Esophagus muscularis mucosa (tissue), 4 donors: ENCODE measurements at regions not wholly inside any gene's neighbourhood (a gene's known extent, or its start where the extent isn't known, plus 50 kb on each side); places are given as distances from the start of the nearest gene placed in this dataset.

Experiments
- DNase-seq: peaks from one replicate; pipeline ENCODE4 v3.0.0-alpha.2; 2017; ENCODE audit errors: extremely low spot score
- H3K27ac ChIP-seq, 4 donors: fragments of 200-600 bp; sonication (generic); replicated peaks in 1 of 4; 1 replicate in 3 of 4; 2 replicates in 1 of 4; pipeline ENCODE4 v1.5.1; 2016 to 2019; ENCODE audit warnings: mild to moderate bottlenecking in 1 of 4
- H3K27me3 ChIP-seq, 4 donors: fragments of 200-600 bp; sonication (generic); one replicate each; pipeline versions ENCODE4 v1.5.1 to v1.6.0; 2016 to 2019
- H3K36me3 ChIP-seq, 4 donors: fragments of 200-600 bp; sonication (generic); one replicate each; pipeline ENCODE4 v1.5.1; 2016 to 2019
- H3K4me1 ChIP-seq, 4 donors: fragments of 200-600 bp; sonication (generic); one replicate each; pipeline ENCODE4 v1.5.1; 2016 to 2019
- H3K4me3 ChIP-seq, 4 donors: fragments of 200-600 bp; sonication (generic); 1 replicate in 2 of 4; 2 replicates in 2 of 4; pipeline ENCODE4 v1.5.1; 2016 to 2019; ENCODE audit warnings: mild to moderate bottlenecking in 4 of 4, moderate library complexity in 1 of 4
- H3K9me3 ChIP-seq, 4 donors: fragments of 200-600 bp; sonication (generic); 1 replicate in 3 of 4; 2 replicates in 1 of 4; pipeline ENCODE4 v1.5.1; 2016 to 2019
- EP300 ChIP-seq: sonication (generic); formaldehyde crosslinking; IDR thresholded peaks from one replicate; pipeline ENCODE4 v1.6.1; 2017; ENCODE audit warnings: antibody characterized with exemption
- POLR2A ChIP-seq: fragments of 450-650 bp; IDR thresholded peaks from one replicate; pipeline ENCODE4 v1.6.1; 2017; ENCODE audit warnings: antibody characterized with exemption, moderate library complexity, mild to moderate bottlenecking, low read depth
- POLR2AphosphoS5 ChIP-seq, 2 donors: sonication (generic); formaldehyde crosslinking; IDR thresholded peaks; one replicate each; pipeline ENCODE4 v1.6.1; 2017; ENCODE audit warnings: antibody characterized with exemption in 2 of 2
- WGBS: methylation state at CpG from one replicate; pipeline ENCODE4 v1.1.5; 2018; 5-methylcytosine and 5-hydroxymethylcytosine counted together
- intact Hi-C: fragments of 100-400 bp; cut with DNase I; formaldehyde crosslinking; loops from one replicate; pipeline ENCODE4 v1.15.1; 2023
- TF ChIP-seq, protein P1 (sequence below), 3 experiments: fragments of 200-600 bp in 2 of 3; fragments of 450-650 bp in 1 of 3; sonication (generic) in 2 of 3; IDR thresholded peaks; one replicate each; pipeline ENCODE4 v1.5.1; 2017 to 2019; ENCODE audit warnings: antibody characterized with exemption in 3 of 3, mild to moderate bottlenecking in 2 of 3, moderate library complexity in 1 of 3

DNA sequence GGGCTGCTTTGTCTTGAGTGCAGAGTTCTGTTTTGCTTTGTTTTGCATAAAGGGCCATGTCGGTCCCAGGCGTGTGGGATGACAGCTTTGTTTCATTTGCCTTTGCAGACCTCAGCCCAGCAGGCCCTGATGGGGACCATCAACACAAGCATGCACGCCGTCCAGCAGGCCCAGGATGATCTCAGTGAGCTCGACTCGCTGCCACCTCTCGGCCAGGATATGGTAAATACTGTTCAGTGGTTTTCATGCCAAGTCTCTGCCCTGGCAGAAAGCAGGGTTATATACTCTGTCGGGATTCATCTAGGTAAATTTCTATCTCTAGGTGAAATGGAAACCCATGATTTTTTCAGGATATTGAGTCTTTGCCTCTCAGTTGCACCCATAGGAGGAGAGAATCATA lies 343.9 kb upstream of the TPM1 start:
- intact Hi-C loops, result no loop called here
- 81% methylated on average over 8 of the region's 8 CpGs for WGBS
- TF ChIP-seq POLR2AphosphoS5 (IDR thresholded peaks at IDR 0.05) (no peak), POLR2A (no peak), EP300 (no peak)
- TF ChIP-seq, protein P1, sequence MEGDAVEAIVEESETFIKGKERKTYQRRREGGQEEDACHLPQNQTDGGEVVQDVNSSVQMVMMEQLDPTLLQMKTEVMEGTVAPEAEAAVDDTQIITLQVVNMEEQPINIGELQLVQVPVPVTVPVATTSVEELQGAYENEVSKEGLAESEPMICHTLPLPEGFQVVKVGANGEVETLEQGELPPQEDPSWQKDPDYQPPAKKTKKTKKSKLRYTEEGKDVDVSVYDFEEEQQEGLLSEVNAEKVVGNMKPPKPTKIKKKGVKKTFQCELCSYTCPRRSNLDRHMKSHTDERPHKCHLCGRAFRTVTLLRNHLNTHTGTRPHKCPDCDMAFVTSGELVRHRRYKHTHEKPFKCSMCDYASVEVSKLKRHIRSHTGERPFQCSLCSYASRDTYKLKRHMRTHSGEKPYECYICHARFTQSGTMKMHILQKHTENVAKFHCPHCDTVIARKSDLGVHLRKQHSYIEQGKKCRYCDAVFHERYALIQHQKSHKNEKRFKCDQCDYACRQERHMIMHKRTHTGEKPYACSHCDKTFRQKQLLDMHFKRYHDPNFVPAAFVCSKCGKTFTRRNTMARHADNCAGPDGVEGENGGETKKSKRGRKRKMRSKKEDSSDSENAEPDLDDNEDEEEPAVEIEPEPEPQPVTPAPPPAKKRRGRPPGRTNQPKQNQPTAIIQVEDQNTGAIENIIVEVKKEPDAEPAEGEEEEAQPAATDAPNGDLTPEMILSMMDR (IDR thresholded peaks at IDR 0.05), result no peak
- Histone ChIP-seq H3K36me3 (peaks cover 9 to 96% (median 76%) of the 10 kb centered on the region in 4 donors), H3K4me1 (no peaks in the 10 kb centered on the region), H3K4me3 (no peak overlapping the region), H3K9me3 (no peaks in the 10 kb centered on the region), H3K27ac (no peak overlapping the region), H3K27me3 (no peaks in the 10 kb centered on the region)
- no peak for DNase-seq

DNA sequence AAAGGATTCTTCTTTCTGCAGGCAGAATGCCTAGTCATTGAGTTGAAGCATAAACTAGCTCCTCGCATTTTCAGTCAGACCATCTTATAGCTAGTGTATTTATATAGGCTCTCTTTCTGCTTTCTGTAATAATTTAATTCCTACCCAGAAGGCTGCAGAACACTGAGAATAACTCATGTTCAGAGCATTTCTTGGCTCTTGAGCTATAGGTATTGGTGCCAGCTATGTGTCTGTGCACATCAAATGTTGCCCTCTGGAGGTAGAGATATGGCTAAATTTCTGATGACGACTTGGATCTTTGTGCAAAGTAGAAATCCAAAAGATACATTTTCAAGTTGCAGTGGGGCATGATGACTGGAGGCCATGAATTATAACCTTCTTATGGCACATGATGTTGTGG lies 336.2 kb upstream of the TPM1 start:
- H3K36me3 ChIP-seq, result peaks cover 6 to 59% (median 38%) of the 10 kb centered on the region in 4 donors

DNA sequence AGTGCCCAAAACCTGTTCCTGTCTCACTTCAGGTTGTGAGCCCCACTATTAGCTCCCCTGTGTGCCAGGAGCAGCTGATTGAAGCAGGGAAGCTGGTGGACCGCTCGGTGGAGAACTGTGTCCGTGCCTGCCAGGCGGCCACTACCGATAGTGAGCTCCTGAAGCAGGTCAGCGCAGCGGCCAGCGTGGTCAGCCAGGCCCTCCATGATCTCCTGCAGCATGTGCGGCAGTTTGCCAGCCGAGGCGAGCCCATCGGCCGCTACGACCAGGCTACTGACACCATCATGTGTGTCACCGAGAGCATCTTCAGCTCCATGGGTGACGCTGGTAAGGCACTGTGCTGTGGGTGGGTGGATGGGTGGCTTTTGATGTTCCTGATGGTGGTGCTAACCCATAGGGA lies 334.1 kb upstream of the TPM1 start:
- no peak overlapping the region for H3K4me3 ChIP-seq
- no peaks in the 10 kb centered on the region for H3K27me3 ChIP-seq
- no peaks in the 10 kb centered on the region for H3K9me3 ChIP-seq
- H3K27ac ChIP-seq, result no peak overlapping the region
- peaks cover 5 to 51% (median 27%) of the 10 kb centered on the region in 4 donors for H3K36me3 ChIP-seq
- WGBS, result 97% methylated on average over 16 of the region's 16 CpGs
- intact Hi-C loops, result no loop called here
- TF ChIP-seq, protein P1 (IDR thresholded peaks at IDR 0.05), result no peak
- TF ChIP-seq POLR2A, result no peak
- TF ChIP-seq POLR2AphosphoS5 (IDR thresholded peaks at IDR 0.05), result no peak
- TF ChIP-seq EP300, result no peak
- H3K4me1 ChIP-seq, result no peaks in the 10 kb centered on the region
- no peak for DNase-seq

More for the DNA sequence above, 336.2 kb upstream of the TPM1 start:
- DNase-seq, result no peak
- intact Hi-C loops, result no loop called here
- H3K27ac ChIP-seq, result no peak overlapping the region
- H3K9me3 ChIP-seq, result no peaks in the 10 kb centered on the region
- no peak overlapping the region for H3K4me3 ChIP-seq
- H3K4me1 ChIP-seq, result no peaks in the 10 kb centered on the region
- H3K27me3 ChIP-seq, result no peaks in the 10 kb centered on the region
- TF ChIP-seq EP300 (no peak), POLR2A (no peak), POLR2AphosphoS5 (IDR thresholded peaks at IDR 0.05) (no peak)
- TF ChIP-seq, protein P1 (IDR thresholded peaks at IDR 0.05), result no peak
- 84% methylated on average over 2 of the region's 2 CpGs for WGBS

DNA sequence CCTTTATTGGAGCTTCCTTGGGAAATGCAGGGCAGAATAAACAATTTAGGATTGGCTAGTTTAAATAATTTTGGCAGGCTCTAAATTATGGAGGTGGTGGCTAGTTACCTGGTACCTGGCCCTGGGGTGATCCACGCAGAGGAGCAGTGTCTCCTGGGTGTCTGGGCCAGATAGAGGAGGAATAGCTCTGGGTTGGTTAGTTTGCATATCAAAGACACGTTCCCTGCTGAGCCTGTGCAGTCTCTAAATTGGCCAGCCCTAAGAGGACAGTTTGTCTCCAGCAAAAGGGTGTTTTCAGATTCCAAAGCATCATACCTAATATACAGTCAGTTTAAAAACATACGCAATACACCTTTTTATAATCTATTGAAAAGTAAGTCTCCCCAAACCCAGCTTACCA lies 333.3 kb upstream of the TPM1 start:
- H3K4me1 ChIP-seq, result no peaks in the 10 kb centered on the region
- 100% methylated on average over 3 of the region's 3 CpGs for WGBS
- H3K27ac ChIP-seq, result no peak overlapping the region
- peaks cover 5 to 46% (median 25%) of the 10 kb centered on the region in 4 donors for H3K36me3 ChIP-seq
- no peak overlapping the region for H3K4me3 ChIP-seq
- DNase-seq, result no peak
- H3K27me3 ChIP-seq, result no peaks in the 10 kb centered on the region
- no peaks in the 10 kb centered on the region for H3K9me3 ChIP-seq
- TF ChIP-seq POLR2A, result no peak
- no peak for TF ChIP-seq POLR2AphosphoS5 (IDR thresholded peaks at IDR 0.05)
- TF ChIP-seq, protein P1 (IDR thresholded peaks at IDR 0.05), result no peak
- no peak for TF ChIP-seq EP300
- intact Hi-C loops, result no loop called here
